WTC11 (cell line): ENCODE measurements at regions not wholly inside any gene's neighbourhood (a gene's known extent, or its start where the extent isn't known, plus 50 kb on each side); places are given as distances from the start of the nearest gene placed in this dataset.

ENCODE experiments used
- CTCF ChIP-seq: fragments of 200-600 bp; IDR thresholded peaks from 2 replicates; pipeline ENCODE4 v1.8.0; 2022; ENCODE audit warnings: antibody characterized with exemption
- IRF1 ChIP-seq: sonication (generic); formaldehyde crosslinking; IDR thresholded peaks from 2 replicates; pipeline ENCODE4 v1.8.0; 2023; ENCODE audit warnings: missing genetic modification reagents
- NFYB ChIP-seq: sonication (generic); formaldehyde crosslinking; conservative IDR thresholded peaks from 2 replicates; pipeline ENCODE4 v1.8.0; 2022; ENCODE audit warnings: low read depth, missing genetic modification reagents
- NR1H2 ChIP-seq: sonication (generic); formaldehyde crosslinking; IDR thresholded peaks from 2 replicates; pipeline ENCODE4 v1.9.0; 2021; ENCODE audit warnings: mild to moderate bottlenecking, moderate library complexity, missing genetic modification reagents
- PRDM15 ChIP-seq: sonication (generic); formaldehyde crosslinking; IDR thresholded peaks from 2 replicates; pipeline ENCODE4 v1.8.0; 2022; ENCODE audit warnings: missing genetic modification reagents
- STAT6 ChIP-seq: sonication (generic); formaldehyde crosslinking; conservative IDR thresholded peaks from 2 replicates; pipeline ENCODE4 v1.8.1; 2023; ENCODE audit warnings: mild to moderate bottlenecking, low read depth, missing genetic modification reagents, moderate library complexity
- USF2 ChIP-seq: sonication (generic); formaldehyde crosslinking; IDR thresholded peaks from 2 replicates; pipeline ENCODE4 v1.8.1; 2023; ENCODE audit warnings: mild to moderate bottlenecking, missing genetic modification reagents, moderate library complexity
- ZNF138 ChIP-seq: sonication (generic); formaldehyde crosslinking; conservative IDR thresholded peaks from 2 replicates; pipeline ENCODE4 v1.8.1; 2022; ENCODE audit warnings: mild to moderate bottlenecking, moderate library complexity, missing genetic modification reagents
- ZNF416 ChIP-seq: fragments of 250-450 bp; sonication (Bioruptor Pico); IDR thresholded peaks from 2 replicates; pipeline ENCODE4 v1.9.0; 2021; ENCODE audit warnings: mild to moderate bottlenecking, inconsistent platforms
- TF ChIP-seq, protein P1 (sequence below): sonication (generic); formaldehyde crosslinking; IDR thresholded peaks from 2 replicates; pipeline ENCODE4 v1.8.0; 2023; ENCODE audit warnings: mild to moderate bottlenecking, missing genetic modification reagents
- TF ChIP-seq, protein P2 (sequence below): sonication (generic); formaldehyde crosslinking; IDR thresholded peaks from 2 replicates; pipeline ENCODE4 v1.8.1; 2022; ENCODE audit warnings: mild to moderate bottlenecking, moderate library complexity, missing genetic modification reagents

GRCh38 chr2:2773692-2774091 lies 442.6 kb upstream of the MYT1L start:
- TF ChIP-seq ZNF138 (CRISPR knock-in tag) = no peak
- TF ChIP-seq, protein P1, sequence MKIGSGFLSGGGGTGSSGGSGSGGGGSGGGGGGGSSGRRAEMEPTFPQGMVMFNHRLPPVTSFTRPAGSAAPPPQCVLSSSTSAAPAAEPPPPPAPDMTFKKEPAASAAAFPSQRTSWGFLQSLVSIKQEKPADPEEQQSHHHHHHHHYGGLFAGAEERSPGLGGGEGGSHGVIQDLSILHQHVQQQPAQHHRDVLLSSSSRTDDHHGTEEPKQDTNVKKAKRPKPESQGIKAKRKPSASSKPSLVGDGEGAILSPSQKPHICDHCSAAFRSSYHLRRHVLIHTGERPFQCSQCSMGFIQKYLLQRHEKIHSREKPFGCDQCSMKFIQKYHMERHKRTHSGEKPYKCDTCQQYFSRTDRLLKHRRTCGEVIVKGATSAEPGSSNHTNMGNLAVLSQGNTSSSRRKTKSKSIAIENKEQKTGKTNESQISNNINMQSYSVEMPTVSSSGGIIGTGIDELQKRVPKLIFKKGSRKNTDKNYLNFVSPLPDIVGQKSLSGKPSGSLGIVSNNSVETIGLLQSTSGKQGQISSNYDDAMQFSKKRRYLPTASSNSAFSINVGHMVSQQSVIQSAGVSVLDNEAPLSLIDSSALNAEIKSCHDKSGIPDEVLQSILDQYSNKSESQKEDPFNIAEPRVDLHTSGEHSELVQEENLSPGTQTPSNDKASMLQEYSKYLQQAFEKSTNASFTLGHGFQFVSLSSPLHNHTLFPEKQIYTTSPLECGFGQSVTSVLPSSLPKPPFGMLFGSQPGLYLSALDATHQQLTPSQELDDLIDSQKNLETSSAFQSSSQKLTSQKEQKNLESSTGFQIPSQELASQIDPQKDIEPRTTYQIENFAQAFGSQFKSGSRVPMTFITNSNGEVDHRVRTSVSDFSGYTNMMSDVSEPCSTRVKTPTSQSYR (CRISPR knock-in tag) = no peak
- no peak for TF ChIP-seq CTCF
- TF ChIP-seq NFYB (CRISPR knock-in tag) = no peak
- no peak for TF ChIP-seq PRDM15 (CRISPR knock-in tag)
- TF ChIP-seq IRF1 (CRISPR knock-in tag) = no peak
- TF ChIP-seq, protein P2, sequence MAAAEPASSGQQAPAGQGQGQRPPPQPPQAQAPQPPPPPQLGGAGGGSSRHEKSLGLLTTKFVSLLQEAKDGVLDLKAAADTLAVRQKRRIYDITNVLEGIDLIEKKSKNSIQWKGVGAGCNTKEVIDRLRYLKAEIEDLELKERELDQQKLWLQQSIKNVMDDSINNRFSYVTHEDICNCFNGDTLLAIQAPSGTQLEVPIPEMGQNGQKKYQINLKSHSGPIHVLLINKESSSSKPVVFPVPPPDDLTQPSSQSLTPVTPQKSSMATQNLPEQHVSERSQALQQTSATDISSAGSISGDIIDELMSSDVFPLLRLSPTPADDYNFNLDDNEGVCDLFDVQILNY (CRISPR knock-in tag) = no peak
- no peak for TF ChIP-seq STAT6
- no peak for TF ChIP-seq ZNF416 (CRISPR knock-in tag)
- TF ChIP-seq NR1H2 (CRISPR knock-in tag) = no peak
- no peak for TF ChIP-seq USF2 (CRISPR knock-in tag)
